ENCODE measurements at regions not wholly inside any gene's neighbourhood (a gene's known extent, or its start where the extent isn't known, plus 50 kb on each side); places are given as distances from the start of the nearest gene placed in this dataset.

- TF ChIP-seq OSR1 (CRISPR knock-in tag; IDR thresholded peaks at IDR 0.05) (no peak), BACH2 (CRISPR knock-in tag; IDR thresholded peaks at IDR 0.05; ENCODE audit: borderline replicate concordance) (no peak), PATZ1 (CRISPR knock-in tag; IDR thresholded peaks at IDR 0.05; ENCODE audit: borderline replicate concordance) (no peak), ESRRG (CRISPR knock-in tag; IDR thresholded peaks at IDR 0.05) (no peak), SNAI2 (CRISPR knock-in tag; IDR thresholded peaks at IDR 0.05) (no peak), CSDC2 (CRISPR knock-in tag; IDR thresholded peaks at IDR 0.05) (no peak), ZNF8 (CRISPR knock-in tag; IDR thresholded peaks at IDR 0.05) (no peak), ARNTL (CRISPR knock-in tag; IDR thresholded peaks at IDR 0.05; ENCODE audit: borderline replicate concordance, low read depth) (no peak), CREB5 (CRISPR knock-in tag; IDR thresholded peaks at IDR 0.05; ENCODE audit: low read depth) (no peak)
- peak; percentile 47 for ATAC-seq
Measured at GRCh38 chr7:1357601-1358271, 101.5 kb downstream of the MICALL2 start.

- peak; percentile 10; the same call in 2 of the 3 replicates for ATAC-seq
- TF ChIP-seq PPARA (CRISPR knock-in tag; IDR thresholded peaks at IDR 0.05; ENCODE audit: borderline replicate concordance), result no peak
- TF ChIP-seq ARNTL (CRISPR knock-in tag; IDR thresholded peaks at IDR 0.05; ENCODE audit: borderline replicate concordance, low read depth), result no peak
- TF ChIP-seq ZFP30 (CRISPR knock-in tag; IDR thresholded peaks at IDR 0.05), result no peak
- no peak for TF ChIP-seq PATZ1 (CRISPR knock-in tag; IDR thresholded peaks at IDR 0.05; ENCODE audit: borderline replicate concordance)
- TF ChIP-seq ZC3H10 (CRISPR knock-in tag; IDR thresholded peaks at IDR 0.05), result no peak
- TF ChIP-seq TCF4 (CRISPR knock-in tag; IDR thresholded peaks at IDR 0.05; ENCODE audit: borderline replicate concordance), result no peak
- TF ChIP-seq CREB5 (CRISPR knock-in tag; IDR thresholded peaks at IDR 0.05; ENCODE audit: low read depth), result no peak
- no peak for TF ChIP-seq BACH2 (CRISPR knock-in tag; IDR thresholded peaks at IDR 0.05; ENCODE audit: borderline replicate concordance)
- TF ChIP-seq GLIS3 (CRISPR knock-in tag; IDR thresholded peaks at IDR 0.05), result no peak
- no peak for TF ChIP-seq POU6F1 (CRISPR knock-in tag; IDR thresholded peaks at IDR 0.05; ENCODE audit: borderline replicate concordance, low read depth)
- TF ChIP-seq ZNF8 (CRISPR knock-in tag; IDR thresholded peaks at IDR 0.05), result no peak
- no peak for TF ChIP-seq TOX (CRISPR knock-in tag; IDR thresholded peaks at IDR 0.05; ENCODE audit: borderline replicate concordance)
- no peak for TF ChIP-seq ZNF70 (CRISPR knock-in tag; IDR thresholded peaks at IDR 0.05)
- no peak for TF ChIP-seq ZNF565 (CRISPR knock-in tag; conservative IDR thresholded peaks at IDR 0.05; ENCODE audit: low read depth)
- no peak for TF ChIP-seq RARB (CRISPR knock-in tag; IDR thresholded peaks at IDR 0.05)
- no peak for TF ChIP-seq CSRNP3 (CRISPR knock-in tag; IDR thresholded peaks at IDR 0.05)
- no peak for TF ChIP-seq ISL1 (CRISPR knock-in tag; IDR thresholded peaks at IDR 0.05)
- no peak for TF ChIP-seq ESRRG (CRISPR knock-in tag; IDR thresholded peaks at IDR 0.05)
Measured at GRCh38 chr7:1358376-1359050, 100.8 kb downstream of the MICALL2 start.

All from SK-N-SH treated with all-trans-retinoic acid at 6 μM for 48 hours (cell line).